Ishikawa (cell line): ENCODE measurements at regions not wholly inside any gene's neighbourhood (a gene's known extent, or its start where the extent isn't known, plus 50 kb on each side); places are given as distances from the start of the nearest gene placed in this dataset.

Experiments
- CEBPB ChIP-seq: IDR thresholded peaks from 2 replicates; pipeline ENCODE4 v1.6.1; 2012
- CREB1 ChIP-seq: IDR thresholded peaks from 2 replicates; pipeline ENCODE4 v1.6.1; 2012; ENCODE audit warnings: low read depth
- EGR1 ChIP-seq: IDR thresholded peaks from 2 replicates; pipeline ENCODE4 v1.6.1; 2012
- EP300 ChIP-seq: IDR thresholded peaks from 2 replicates; pipeline ENCODE4 v1.6.1; 2012; ENCODE audit warnings: borderline replicate concordance
- FOXM1 ChIP-seq: IDR thresholded peaks from 2 replicates; pipeline ENCODE4 v1.6.1; 2012; ENCODE audit warnings: low read depth, borderline replicate concordance
- MAX ChIP-seq: IDR thresholded peaks from 2 replicates; pipeline ENCODE4 v1.6.1; 2012
- NFIC ChIP-seq: IDR thresholded peaks from 2 replicates; pipeline ENCODE4 v1.6.1; 2012
- RAD21 ChIP-seq: IDR thresholded peaks from 2 replicates; pipeline ENCODE4 v1.6.1; 2012; ENCODE audit warnings: low read depth
- TAF1 ChIP-seq: IDR thresholded peaks from 2 replicates; pipeline ENCODE4 v1.6.1; 2012; ENCODE audit warnings: low read depth, mild to moderate bottlenecking
- TCF12 ChIP-seq: IDR thresholded peaks from 2 replicates; pipeline ENCODE4 v1.6.1; 2012; ENCODE audit warnings: low read depth
- TEAD4 ChIP-seq: IDR thresholded peaks from 2 replicates; pipeline ENCODE4 v1.6.1; 2012
- YY1 ChIP-seq: IDR thresholded peaks from 2 replicates; pipeline ENCODE4 v1.6.1; 2012; ENCODE audit warnings: low read depth
- ZBTB7A ChIP-seq: IDR thresholded peaks from 2 replicates; pipeline ENCODE4 v1.6.1; 2012; ENCODE audit warnings: low read depth
- TF ChIP-seq, protein P1 (sequence below): IDR thresholded peaks from 2 replicates; pipeline ENCODE4 v1.6.1; 2012
- TF ChIP-seq, protein P2 (sequence below): IDR thresholded peaks from 2 replicates; pipeline ENCODE4 v1.6.1; 2012; ENCODE audit warnings: low read depth, mild to moderate bottlenecking

DNA sequence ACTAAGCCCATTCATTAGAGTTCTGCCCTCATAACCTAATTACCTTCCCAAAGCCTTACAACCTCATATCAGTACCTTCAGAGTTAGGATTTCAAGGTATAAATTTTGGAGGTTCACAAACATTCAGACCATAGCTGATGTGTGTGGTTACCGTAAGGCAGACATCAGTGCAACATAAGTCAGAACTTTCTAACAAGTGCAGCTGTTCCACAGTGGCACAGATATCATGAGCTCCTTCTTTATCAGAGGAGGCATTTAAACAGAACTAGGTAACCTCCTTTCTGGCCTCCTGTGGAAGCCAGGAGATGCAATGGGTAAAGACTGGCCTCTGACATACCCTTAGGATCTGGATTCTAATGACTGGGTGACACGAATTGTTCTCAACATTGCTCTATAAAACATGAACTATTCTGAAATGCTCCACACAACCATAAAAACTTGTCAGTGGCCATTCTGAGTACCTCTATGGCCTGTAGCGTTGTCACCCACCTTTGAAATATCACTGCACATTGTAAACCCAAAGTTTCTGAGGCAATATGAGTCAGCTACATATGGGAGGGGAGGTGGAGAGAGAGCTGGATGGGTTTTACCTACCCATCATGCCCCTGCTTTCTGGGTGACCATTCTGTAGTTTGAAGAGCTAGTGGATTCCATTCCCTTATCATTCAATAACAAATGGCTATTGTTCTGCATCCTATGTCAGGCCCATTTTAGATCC is 546.0 kb upstream of the TBL1XR1 start:
- TF ChIP-seq RAD21, result no peak
- TF ChIP-seq YY1, result no peak
- TF ChIP-seq TAF1, result no peak
- TF ChIP-seq EP300, result no peak
- TF ChIP-seq, protein P1, sequence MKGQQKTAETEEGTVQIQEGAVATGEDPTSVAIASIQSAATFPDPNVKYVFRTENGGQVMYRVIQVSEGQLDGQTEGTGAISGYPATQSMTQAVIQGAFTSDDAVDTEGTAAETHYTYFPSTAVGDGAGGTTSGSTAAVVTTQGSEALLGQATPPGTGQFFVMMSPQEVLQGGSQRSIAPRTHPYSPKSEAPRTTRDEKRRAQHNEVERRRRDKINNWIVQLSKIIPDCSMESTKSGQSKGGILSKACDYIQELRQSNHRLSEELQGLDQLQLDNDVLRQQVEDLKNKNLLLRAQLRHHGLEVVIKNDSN, result no peak
- no peak for TF ChIP-seq CEBPB
- TF ChIP-seq CREB1, result no peak
- no peak for TF ChIP-seq TEAD4
- no peak for TF ChIP-seq TCF12
- TF ChIP-seq EGR1, result no peak
- no peak for TF ChIP-seq ZBTB7A
- TF ChIP-seq NFIC, result no peak
- TF ChIP-seq MAX, result no peak
- no peak for TF ChIP-seq FOXM1
- TF ChIP-seq, protein P2, sequence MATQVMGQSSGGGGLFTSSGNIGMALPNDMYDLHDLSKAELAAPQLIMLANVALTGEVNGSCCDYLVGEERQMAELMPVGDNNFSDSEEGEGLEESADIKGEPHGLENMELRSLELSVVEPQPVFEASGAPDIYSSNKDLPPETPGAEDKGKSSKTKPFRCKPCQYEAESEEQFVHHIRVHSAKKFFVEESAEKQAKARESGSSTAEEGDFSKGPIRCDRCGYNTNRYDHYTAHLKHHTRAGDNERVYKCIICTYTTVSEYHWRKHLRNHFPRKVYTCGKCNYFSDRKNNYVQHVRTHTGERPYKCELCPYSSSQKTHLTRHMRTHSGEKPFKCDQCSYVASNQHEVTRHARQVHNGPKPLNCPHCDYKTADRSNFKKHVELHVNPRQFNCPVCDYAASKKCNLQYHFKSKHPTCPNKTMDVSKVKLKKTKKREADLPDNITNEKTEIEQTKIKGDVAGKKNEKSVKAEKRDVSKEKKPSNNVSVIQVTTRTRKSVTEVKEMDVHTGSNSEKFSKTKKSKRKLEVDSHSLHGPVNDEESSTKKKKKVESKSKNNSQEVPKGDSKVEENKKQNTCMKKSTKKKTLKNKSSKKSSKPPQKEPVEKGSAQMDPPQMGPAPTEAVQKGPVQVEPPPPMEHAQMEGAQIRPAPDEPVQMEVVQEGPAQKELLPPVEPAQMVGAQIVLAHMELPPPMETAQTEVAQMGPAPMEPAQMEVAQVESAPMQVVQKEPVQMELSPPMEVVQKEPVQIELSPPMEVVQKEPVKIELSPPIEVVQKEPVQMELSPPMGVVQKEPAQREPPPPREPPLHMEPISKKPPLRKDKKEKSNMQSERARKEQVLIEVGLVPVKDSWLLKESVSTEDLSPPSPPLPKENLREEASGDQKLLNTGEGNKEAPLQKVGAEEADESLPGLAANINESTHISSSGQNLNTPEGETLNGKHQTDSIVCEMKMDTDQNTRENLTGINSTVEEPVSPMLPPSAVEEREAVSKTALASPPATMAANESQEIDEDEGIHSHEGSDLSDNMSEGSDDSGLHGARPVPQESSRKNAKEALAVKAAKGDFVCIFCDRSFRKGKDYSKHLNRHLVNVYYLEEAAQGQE, result no peak

DNA sequence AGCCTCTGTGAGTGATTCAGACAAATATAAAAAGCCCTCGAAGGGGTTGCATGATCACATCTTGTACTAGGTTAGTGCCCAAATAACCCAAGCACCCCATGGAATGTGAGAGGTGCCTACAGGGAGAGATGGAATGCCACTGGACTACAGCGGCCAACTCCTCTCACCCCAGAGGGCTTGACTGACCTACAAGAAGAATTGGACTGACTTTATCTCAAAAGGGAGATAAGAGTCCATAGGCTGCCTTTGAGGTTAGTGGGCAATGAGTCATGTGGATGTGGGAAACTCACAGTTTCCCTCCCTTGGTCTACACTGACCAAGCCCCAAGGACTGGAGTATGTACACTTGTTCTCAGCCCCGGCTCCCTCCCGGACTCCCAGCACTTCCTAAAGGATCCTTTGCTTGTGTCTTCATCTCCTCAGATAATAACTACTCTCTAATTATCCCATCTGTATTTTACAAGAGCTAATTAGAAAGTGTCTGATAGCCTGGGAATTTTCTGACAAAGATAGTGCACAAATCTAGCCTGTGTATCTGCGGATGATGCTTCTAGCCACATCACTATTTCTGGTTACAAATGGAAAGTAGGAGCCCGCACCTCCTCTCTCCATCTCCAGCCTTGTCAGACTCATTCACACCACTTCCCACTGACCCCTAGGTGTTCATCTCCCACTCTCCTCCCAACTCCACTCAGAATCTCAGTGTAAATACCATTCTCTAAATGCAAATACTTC is 547.8 kb upstream of the TBL1XR1 start:
- TF ChIP-seq CREB1, result no peak

DNA sequence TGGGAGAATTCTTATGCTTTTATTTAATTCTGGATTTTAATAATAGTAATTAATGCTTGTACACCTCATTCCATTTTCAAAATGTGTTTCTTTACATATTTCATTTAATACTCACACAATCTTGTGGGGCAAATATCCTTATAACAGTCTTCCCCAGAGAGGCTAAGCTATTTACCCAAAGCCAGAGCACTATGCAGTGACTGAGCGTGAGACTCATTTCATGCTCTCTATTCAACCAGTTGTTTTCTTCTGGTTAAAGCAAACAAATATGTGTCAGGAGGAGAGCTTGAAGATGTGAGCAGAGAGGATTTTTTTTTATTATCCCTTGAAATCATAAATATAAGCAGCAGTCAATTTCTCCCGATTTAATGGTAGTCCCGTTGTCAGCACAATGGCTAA is 548.3 kb upstream of the TBL1XR1 start:
- TF ChIP-seq, protein P1, result no peak
- no peak for TF ChIP-seq FOXM1
- TF ChIP-seq RAD21, result no peak
- TF ChIP-seq, protein P2, result no peak
- no peak for TF ChIP-seq EGR1
- TF ChIP-seq CREB1, result no peak
- TF ChIP-seq TEAD4, result no peak
- TF ChIP-seq TCF12, result no peak
- no peak for TF ChIP-seq EP300
- no peak for TF ChIP-seq CEBPB
- TF ChIP-seq YY1, result no peak
- no peak for TF ChIP-seq NFIC
- TF ChIP-seq TAF1, result no peak

DNA sequence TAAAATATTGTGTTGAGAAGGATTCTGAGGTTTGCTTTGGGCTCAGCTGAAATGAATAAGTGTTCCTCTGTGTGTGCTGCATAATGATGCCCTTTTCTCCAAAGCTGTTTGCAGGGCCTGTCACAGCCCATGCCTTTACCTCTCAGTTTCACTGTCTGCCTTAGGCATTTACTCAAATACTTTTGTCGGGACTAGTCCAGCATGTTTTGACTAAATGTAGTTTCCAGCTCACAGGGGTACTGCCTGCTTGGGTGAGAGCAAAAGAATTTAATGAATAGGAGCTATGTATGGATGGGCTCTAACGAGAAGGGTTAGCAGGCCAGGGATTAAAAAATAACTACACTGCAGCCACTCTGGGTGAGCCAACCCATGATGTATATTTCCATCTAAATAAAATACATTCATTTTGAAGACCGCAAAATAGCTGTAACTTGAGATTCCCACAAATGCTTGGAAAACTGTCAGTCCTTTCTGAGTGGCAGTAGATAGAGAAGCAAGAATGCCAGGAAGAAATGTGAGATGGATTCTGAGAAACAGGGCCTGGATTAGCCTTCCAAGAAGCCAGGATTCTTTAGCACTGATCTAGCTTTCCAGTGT is 549.2 kb upstream of the TBL1XR1 start:
- TF ChIP-seq ZBTB7A (no peak), TEAD4 (peak; percentile 10; the same call in 1 of the 2 replicates)

DNA sequence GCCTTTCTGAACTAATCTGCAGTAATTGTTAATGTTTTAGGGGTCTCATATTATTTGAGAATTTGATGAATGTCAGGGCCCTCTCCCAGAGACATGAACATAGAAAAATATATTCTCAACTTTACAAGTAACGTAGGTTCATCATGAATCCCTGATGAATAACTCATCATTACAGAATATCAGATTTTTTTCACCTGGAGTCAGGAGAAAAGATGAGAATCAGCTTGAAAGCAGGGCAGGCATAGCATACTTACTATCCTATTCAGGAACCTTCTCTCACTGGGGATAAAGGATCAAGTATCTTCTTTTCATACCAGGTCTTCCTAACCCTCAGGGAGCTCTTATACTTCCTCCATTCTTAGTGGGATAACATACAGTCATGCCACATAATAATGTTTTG is 552.6 kb upstream of the TBL1XR1 start:
- TF ChIP-seq ZBTB7A (no peak), EGR1 (no peak), TCF12 (no peak), CEBPB (no peak), TEAD4 (no peak), EP300 (no peak), NFIC (no peak), FOXM1 (no peak), TAF1 (no peak), MAX (no peak), CREB1 (no peak), YY1 (no peak), RAD21 (no peak)
- TF ChIP-seq, protein P1, result no peak
- TF ChIP-seq, protein P2, result no peak
